ENCODE measurements at regions not wholly inside any gene's neighbourhood (a gene's known extent, or its start where the extent isn't known, plus 50 kb on each side); places are given as distances from the start of the nearest gene placed in this dataset.

GRCh38 chr5:16384222-16384621 lies 81.4 kb downstream of the ZNF622 start:
- no peak for ATAC-seq
- intact Hi-C loops (cut with micrococcal nuclease): no loop called here
- Mint-ChIP-seq H3K4me1 (ENCODE audit: low read depth) (no peaks in the 10 kb centered on the region), H3K9me3 (no peaks in the 10 kb centered on the region), H3K4me3 (no peak overlapping the region), H3K27ac (no peak overlapping the region), H3K36me3 (ENCODE audit: low read depth) (no peaks in the 10 kb centered on the region), H3K27me3 (peaks cover 7% of the 10 kb centered on the region)
- ChIA-PET POLR2A (no interaction called here), CTCF (no interaction called here)
- no peak for DNase-seq
- no peak for TF ChIP-seq CTCF (IDR thresholded peaks at IDR 0.05)

GRCh38 chr5:16383544-16384052 lies 82.0 kb downstream of the ZNF622 start:
- Mint-ChIP-seq H3K36me3 (ENCODE audit: low read depth) (no peaks in the 10 kb centered on the region), H3K4me3 (no peak overlapping the region), H3K9me3 (no peaks in the 10 kb centered on the region), H3K4me1 (ENCODE audit: low read depth) (no peaks in the 10 kb centered on the region), H3K27ac (no peak overlapping the region), H3K27me3 (peaks cover 7% of the 10 kb centered on the region)
- intact Hi-C loops (cut with micrococcal nuclease): no loop called here
- CTCF ChIA-PET: no interaction called here
- no peak for TF ChIP-seq CTCF (IDR thresholded peaks at IDR 0.05)
- ATAC-seq (no peak), DNase-seq (no peak)
- POLR2A ChIA-PET: no interaction called here

- H3K27me3 Mint-ChIP-seq: peaks cover 4% of the 10 kb centered on the region
- no peaks in the 10 kb centered on the region for H3K36me3 Mint-ChIP-seq (ENCODE audit: low read depth)
- no peaks in the 10 kb centered on the region for H3K4me1 Mint-ChIP-seq (ENCODE audit: low read depth)
- no peak overlapping the region for H3K27ac Mint-ChIP-seq
- ChIA-PET POLR2A (no interaction called here), CTCF (no interaction called here)
- TF ChIP-seq CTCF (IDR thresholded peaks at IDR 0.05): no peak
- no peak for DNase-seq
- no peak overlapping the region for H3K4me3 Mint-ChIP-seq
- H3K9me3 Mint-ChIP-seq: no peaks in the 10 kb centered on the region
- intact Hi-C loops (cut with micrococcal nuclease): no loop called here
- no peak for ATAC-seq
These were observed 83.6 kb downstream of the ZNF622 start for GRCh38 chr5:16382047-16382446.

- ATAC-seq (no peak), DNase-seq (no peak)
- no peaks in the 10 kb centered on the region for H3K4me1 Mint-ChIP-seq (ENCODE audit: low read depth)
- H3K4me3 Mint-ChIP-seq: no peak overlapping the region
- intact Hi-C loops (cut with micrococcal nuclease): no loop called here
- ChIA-PET POLR2A (no interaction called here), CTCF (no interaction called here)
- no peaks in the 10 kb centered on the region for H3K36me3 Mint-ChIP-seq (ENCODE audit: low read depth)
- H3K9me3 Mint-ChIP-seq: no peaks in the 10 kb centered on the region
- H3K27me3 Mint-ChIP-seq: peaks cover 2% of the 10 kb centered on the region
- H3K27ac Mint-ChIP-seq: no peak overlapping the region
- TF ChIP-seq CTCF (IDR thresholded peaks at IDR 0.05): no peak
These were observed 86.8 kb downstream of the ZNF622 start for GRCh38 chr5:16378762-16379161.

- no peak for TF ChIP-seq CTCF (IDR thresholded peaks at IDR 0.05)
- no peak for DNase-seq
- Mint-ChIP-seq H3K27me3 (peaks cover 3% of the 10 kb centered on the region), H3K27ac (no peak overlapping the region), H3K4me3 (no peak overlapping the region), H3K36me3 (ENCODE audit: low read depth) (no peaks in the 10 kb centered on the region), H3K4me1 (ENCODE audit: low read depth) (no peaks in the 10 kb centered on the region), H3K9me3 (no peaks in the 10 kb centered on the region)
- ATAC-seq: no peak
- CTCF ChIA-PET: no interaction called here
- intact Hi-C loops (cut with micrococcal nuclease): no loop called here
- POLR2A ChIA-PET: no interaction called here
These were observed 93.1 kb downstream of the ZNF622 start for GRCh38 chr5:16372493-16372892.

Measured in activated CD8-positive, alpha-beta T cell treated with anti-CD3 and anti-CD28 coated beads for 36 hours (primary cell).